ENCODE measurements at regions not wholly inside any gene's neighbourhood (a gene's known extent, or its start where the extent isn't known, plus 50 kb on each side); places are given as distances from the start of the nearest gene placed in this dataset.

GRCh38 chr2:226515344-226516055 lies 284.1 kb downstream of the IRS1 start:
- peak; percentile 25 for DNase-seq

- no peak for DNase-seq
Observed at GRCh38 chr2:226514895-226515294, 284.7 kb downstream of the IRS1 start.

GRCh38 chr2:226511311-226511710 lies 288.3 kb downstream of the IRS1 start:
- no peak for DNase-seq

GRCh38 chr2:226508683-226509082 lies 290.9 kb downstream of the IRS1 start:
- DNase-seq: no peak

GRCh38 chr2:226508005-226508404 lies 291.6 kb downstream of the IRS1 start:
- DNase-seq: no peak

- no peak for DNase-seq
Observed at GRCh38 chr2:226497146-226497909, 302.3 kb downstream of the IRS1 start.

- DNase-seq: no peak
Observed at GRCh38 chr2:226496273-226496550, 303.4 kb downstream of the IRS1 start.

GRCh38 chr2:226495466-226496272 lies 304.0 kb downstream of the IRS1 start:
- no peak for DNase-seq

GRCh38 chr2:226491112-226491511 lies 308.5 kb downstream of the IRS1 start:
- DNase-seq: no peak

GRCh38 chr2:226489775-226490541 lies 309.7 kb downstream of the IRS1 start:
- DNase-seq: no peak

GRCh38 chr2:226488034-226488433 lies 311.6 kb downstream of the IRS1 start:
- DNase-seq: no peak

- DNase-seq: no peak
Observed at GRCh38 chr2:226487573-226487972, 312.0 kb downstream of the IRS1 start.

GRCh38 chr2:226483745-226484619 lies 315.6 kb downstream of the IRS1 start:
- DNase-seq: no peak

- no peak for DNase-seq
Observed at GRCh38 chr2:226483143-226483542, 316.5 kb downstream of the IRS1 start.

- DNase-seq: no peak
Observed at GRCh38 chr2:226478109-226478809, 321.4 kb downstream of the IRS1 start.

- DNase-seq: no peak
Observed at GRCh38 chr2:226477221-226478108, 322.2 kb downstream of the IRS1 start.

GRCh38 chr2:226475650-226476049 lies 324.0 kb downstream of the IRS1 start:
- DNase-seq: no peak

- DNase-seq: no peak
Observed at GRCh38 chr2:226474131-226474530, 325.5 kb downstream of the IRS1 start.

- no peak for DNase-seq
Observed at GRCh38 chr2:226471987-226472470, 327.6 kb downstream of the IRS1 start.

- DNase-seq: no peak
Observed at GRCh38 chr2:226467633-226468032, 332.0 kb downstream of the IRS1 start.
